NOMO-1 treated with dmso at 0.1 percent for 144 hours (cell line): ENCODE measurements at regions not wholly inside any gene's neighbourhood (a gene's known extent, or its start where the extent isn't known, plus 50 kb on each side); places are given as distances from the start of the nearest gene placed in this dataset.
"Not testable (repeated sequence)": the region's sequence is repeated elsewhere in the genome, so short reads cannot be mapped to it uniquely, and the experiment has no call there.

Experiments used
- DNase-seq: peaks from one replicate; lab custom pipeline; 2025; ENCODE audit not compliant: unreplicated experiment; lab: John Stamatoyannopoulos, UW

- DNase-seq: no peak
Observed at GRCh38 chr16:65716737-65717700, 595.2 kb upstream of the CDH11 start.

GRCh38 chr16:65713181-65713808 is 591.4 kb upstream of the CDH11 start:
- DNase-seq: peak; percentile 5

- DNase-seq: no peak
Observed at GRCh38 chr16:65710107-65710506, 588.2 kb upstream of the CDH11 start.

- DNase-seq: no peak
Observed at GRCh38 chr16:65704866-65705265, 583.0 kb upstream of the CDH11 start.

GRCh38 chr16:65702707-65703402 is 581.0 kb upstream of the CDH11 start:
- DNase-seq: no peak

GRCh38 chr16:65700596-65700995 is 578.7 kb upstream of the CDH11 start:
- DNase-seq: no peak

- no peak for DNase-seq
Observed at GRCh38 chr16:65698791-65699321, 577.0 kb upstream of the CDH11 start.

- no peak for DNase-seq
Observed at GRCh38 chr16:65697521-65697920, 575.7 kb upstream of the CDH11 start.

- DNase-seq: no peak
Observed at GRCh38 chr16:65697065-65697464, 575.2 kb upstream of the CDH11 start.

- DNase-seq: not testable (repeated sequence)
Observed at GRCh38 chr16:65691846-65692245, 570.0 kb upstream of the CDH11 start.

- DNase-seq: peak; percentile 14
Observed at GRCh38 chr16:65689726-65690125, 567.9 kb upstream of the CDH11 start.

GRCh38 chr16:65688301-65688700 is 566.4 kb upstream of the CDH11 start:
- peak; percentile 27 for DNase-seq

- no peak for DNase-seq
Observed at GRCh38 chr16:65684230-65684629, 562.4 kb upstream of the CDH11 start.

- DNase-seq: no peak
Observed at GRCh38 chr16:65681406-65681805, 559.5 kb upstream of the CDH11 start.

GRCh38 chr16:65679785-65680184 is 557.9 kb upstream of the CDH11 start:
- no peak for DNase-seq

- DNase-seq: no peak
Observed at GRCh38 chr16:65675161-65675560, 553.3 kb upstream of the CDH11 start.

- no peak for DNase-seq
Observed at GRCh38 chr16:65672960-65673359, 551.1 kb upstream of the CDH11 start.

GRCh38 chr16:65671071-65671470 is 549.2 kb upstream of the CDH11 start:
- DNase-seq: no peak

- DNase-seq: no peak
Observed at GRCh38 chr16:65668064-65668595, 546.3 kb upstream of the CDH11 start.

GRCh38 chr16:65667011-65667578 is 545.2 kb upstream of the CDH11 start:
- DNase-seq: no peak
